ENCODE measurements at regions not wholly inside any gene's neighbourhood (a gene's known extent, or its start where the extent isn't known, plus 50 kb on each side); places are given as distances from the start of the nearest gene placed in this dataset.
"Not testable (repeated sequence)": the region's sequence is repeated elsewhere in the genome, so short reads cannot be mapped to it uniquely, and the experiment has no call there.

- H3K4me3 Mint-ChIP-seq, result no peak overlapping the region
- no peaks in the 10 kb centered on the region for H3K4me1 Mint-ChIP-seq (ENCODE audit: low read depth)
- intact Hi-C loops (cut with micrococcal nuclease), result no loop called here
- CTCF ChIA-PET, result interaction anchor here (0.6 to 0.7 kb wide), 3 partner anchors 185 to 656 kb away, joined by 3 to 4 read pairs (median 3); no protein-coding TSS in a partner anchor
- no peaks in the 10 kb centered on the region for H3K9me3 Mint-ChIP-seq
- H3K27me3 Mint-ChIP-seq (ENCODE audit: low read depth), result no peaks in the 10 kb centered on the region
- DNase-seq, result no peak
- H3K27ac Mint-ChIP-seq, result no peak overlapping the region
- H3K36me3 Mint-ChIP-seq (ENCODE audit: low read depth), result no peaks in the 10 kb centered on the region
Observed at GRCh38 chr6:6973721-6974120, 134.0 kb upstream of the RREB1 start.

GRCh38 chr6:6975459-6976111 lies 132.2 kb upstream of the RREB1 start:
- Mint-ChIP-seq H3K4me1 (ENCODE audit: low read depth) (no peaks in the 10 kb centered on the region), H3K9me3 (no peaks in the 10 kb centered on the region), H3K36me3 (ENCODE audit: low read depth) (no peaks in the 10 kb centered on the region), H3K4me3 (no peak overlapping the region), H3K27me3 (ENCODE audit: low read depth) (no peaks in the 10 kb centered on the region), H3K27ac (no peak overlapping the region)
- intact Hi-C loops (cut with micrococcal nuclease), result no loop called here
- CTCF ChIA-PET, result interaction anchor here (1.2 kb wide), 1 partner anchor 268 kb away, joined by 3 read pairs; no protein-coding TSS in a partner anchor
- DNase-seq, result no peak

GRCh38 chr6:6976193-6976592 lies 131.6 kb upstream of the RREB1 start:
- Mint-ChIP-seq H3K4me3 (no peak overlapping the region), H3K4me1 (ENCODE audit: low read depth) (no peaks in the 10 kb centered on the region), H3K9me3 (no peaks in the 10 kb centered on the region), H3K36me3 (ENCODE audit: low read depth) (no peaks in the 10 kb centered on the region), H3K27ac (no peak overlapping the region), H3K27me3 (ENCODE audit: low read depth) (no peaks in the 10 kb centered on the region)
- intact Hi-C loops (cut with micrococcal nuclease), result no loop called here
- DNase-seq, result no peak
- CTCF ChIA-PET, result interaction anchor here (1.2 kb wide), 1 partner anchor 267 kb away, joined by 3 read pairs; no protein-coding TSS in a partner anchor

- intact Hi-C loops (cut with micrococcal nuclease), result no loop called here
- Mint-ChIP-seq H3K4me3 (no peak overlapping the region), H3K4me1 (ENCODE audit: low read depth) (no peaks in the 10 kb centered on the region), H3K36me3 (ENCODE audit: low read depth) (no peaks in the 10 kb centered on the region), H3K27me3 (ENCODE audit: low read depth) (no peaks in the 10 kb centered on the region), H3K9me3 (no peaks in the 10 kb centered on the region), H3K27ac (no peak overlapping the region)
- DNase-seq, result no peak
- CTCF ChIA-PET, result no interaction called here
Observed at GRCh38 chr6:6978731-6979130, 129.0 kb upstream of the RREB1 start.

- CTCF ChIA-PET, result no interaction called here
- Mint-ChIP-seq H3K27me3 (ENCODE audit: low read depth) (no peaks in the 10 kb centered on the region), H3K27ac (no peak overlapping the region), H3K4me1 (ENCODE audit: low read depth) (no peaks in the 10 kb centered on the region), H3K4me3 (no peak overlapping the region), H3K36me3 (ENCODE audit: low read depth) (no peaks in the 10 kb centered on the region), H3K9me3 (no peaks in the 10 kb centered on the region)
- no peak for DNase-seq
- intact Hi-C loops (cut with micrococcal nuclease), result no loop called here
Observed at GRCh38 chr6:6980999-6981597, 126.7 kb upstream of the RREB1 start.

- no peaks in the 10 kb centered on the region for H3K4me1 Mint-ChIP-seq (ENCODE audit: low read depth)
- intact Hi-C loops (cut with micrococcal nuclease), result no loop called here
- no peaks in the 10 kb centered on the region for H3K27me3 Mint-ChIP-seq (ENCODE audit: low read depth)
- no peaks in the 10 kb centered on the region for H3K36me3 Mint-ChIP-seq (ENCODE audit: low read depth)
- no peaks in the 10 kb centered on the region for H3K9me3 Mint-ChIP-seq
- no peak for DNase-seq
- CTCF ChIA-PET, result no interaction called here
- no peak overlapping the region for H3K27ac Mint-ChIP-seq
- H3K4me3 Mint-ChIP-seq, result no peak overlapping the region
Observed at GRCh38 chr6:6981681-6982322, 126.0 kb upstream of the RREB1 start.

- Mint-ChIP-seq H3K4me1 (ENCODE audit: low read depth) (no peaks in the 10 kb centered on the region), H3K9me3 (no peaks in the 10 kb centered on the region), H3K27ac (no peak overlapping the region), H3K4me3 (no peak overlapping the region), H3K27me3 (ENCODE audit: low read depth) (no peaks in the 10 kb centered on the region), H3K36me3 (ENCODE audit: low read depth) (no peaks in the 10 kb centered on the region)
- intact Hi-C loops (cut with micrococcal nuclease), result no loop called here
- no peak for DNase-seq
- CTCF ChIA-PET, result no interaction called here
Observed at GRCh38 chr6:6982663-6983062, 125.1 kb upstream of the RREB1 start.

- CTCF ChIA-PET, result no interaction called here
- Mint-ChIP-seq H3K4me1 (ENCODE audit: low read depth) (no peaks in the 10 kb centered on the region), H3K9me3 (no peaks in the 10 kb centered on the region)
Observed at GRCh38 chr6:6984585-6985366, 123.0 kb upstream of the RREB1 start.

GRCh38 chr6:6986344-6986743 lies 121.4 kb upstream of the RREB1 start:
- intact Hi-C loops (cut with micrococcal nuclease), result no loop called here
- CTCF ChIA-PET, result no interaction called here
- no peak for DNase-seq
- Mint-ChIP-seq H3K4me3 (no peak overlapping the region), H3K4me1 (ENCODE audit: low read depth) (no peaks in the 10 kb centered on the region), H3K9me3 (no peaks in the 10 kb centered on the region), H3K27ac (no peak overlapping the region), H3K36me3 (ENCODE audit: low read depth) (no peaks in the 10 kb centered on the region), H3K27me3 (ENCODE audit: low read depth) (no peaks in the 10 kb centered on the region)

More at GRCh38 chr6:6984585-6985366, 123.0 kb upstream of the RREB1 start:
- Mint-ChIP-seq H3K4me3 (no peak overlapping the region), H3K36me3 (ENCODE audit: low read depth) (no peaks in the 10 kb centered on the region), H3K27me3 (ENCODE audit: low read depth) (no peaks in the 10 kb centered on the region), H3K27ac (no peak overlapping the region)
- no peak for DNase-seq
- intact Hi-C loops (cut with micrococcal nuclease), result no loop called here

- no peaks in the 10 kb centered on the region for H3K27me3 Mint-ChIP-seq (ENCODE audit: low read depth)
- no peaks in the 10 kb centered on the region for H3K9me3 Mint-ChIP-seq
- no peak for DNase-seq
- CTCF ChIA-PET, result no interaction called here
- H3K36me3 Mint-ChIP-seq (ENCODE audit: low read depth), result no peaks in the 10 kb centered on the region
- H3K27ac Mint-ChIP-seq, result no peak overlapping the region
- no peak overlapping the region for H3K4me3 Mint-ChIP-seq
- intact Hi-C loops (cut with micrococcal nuclease), result no loop called here
- no peaks in the 10 kb centered on the region for H3K4me1 Mint-ChIP-seq (ENCODE audit: low read depth)
Observed at GRCh38 chr6:6987749-6988148, 120.0 kb upstream of the RREB1 start.

- intact Hi-C loops (cut with micrococcal nuclease); DNase-seq; H3K4me3 Mint-ChIP-seq; H3K4me1 Mint-ChIP-seq (ENCODE audit: low read depth); H3K9me3 Mint-ChIP-seq; H3K27ac Mint-ChIP-seq; H3K36me3 Mint-ChIP-seq (ENCODE audit: low read depth); CTCF ChIA-PET; H3K27me3 Mint-ChIP-seq (ENCODE audit: low read depth): not testable (repeated sequence)
Observed at GRCh38 chr6:6990059-6990458, 117.7 kb upstream of the RREB1 start.

GRCh38 chr6:6993503-6994237 lies 114.1 kb upstream of the RREB1 start:
- intact Hi-C loops (cut with micrococcal nuclease), result no loop called here
- no peaks in the 10 kb centered on the region for H3K36me3 Mint-ChIP-seq (ENCODE audit: low read depth)
- no peaks in the 10 kb centered on the region for H3K27me3 Mint-ChIP-seq (ENCODE audit: low read depth)
- CTCF ChIA-PET, result interaction anchor here (0.7 kb wide), 1 partner anchor 598 kb away, joined by 3 read pairs; no protein-coding TSS in a partner anchor
- H3K4me3 Mint-ChIP-seq, result no peak overlapping the region
- no peak overlapping the region for H3K27ac Mint-ChIP-seq
- DNase-seq, result no peak
- no peaks in the 10 kb centered on the region for H3K4me1 Mint-ChIP-seq (ENCODE audit: low read depth)
- no peaks in the 10 kb centered on the region for H3K9me3 Mint-ChIP-seq
